ENCODE measurements at regions not wholly inside any gene's neighbourhood (a gene's known extent, or its start where the extent isn't known, plus 50 kb on each side); places are given as distances from the start of the nearest gene placed in this dataset.
"Not testable (repeated sequence)": the region's sequence is repeated elsewhere in the genome, so short reads cannot be mapped to it uniquely, and the experiment has no call there.

GRCh38 chr2:19101968-19102367 lies 256.5 kb downstream of the OSR1 start:
- Histone ChIP-seq H3K36me3 (no peaks in the 10 kb centered on the region), H3K9me3 (no peaks in the 10 kb centered on the region), H3K27ac (no peak overlapping the region), H3K4me3 (no peak overlapping the region), H3K4me1 (peaks cover 0 to 9% (median 0%) of the 10 kb centered on the region in 4 donors), H3K27me3 (no peaks in the 10 kb centered on the region)
- TF ChIP-seq, protein P1, sequence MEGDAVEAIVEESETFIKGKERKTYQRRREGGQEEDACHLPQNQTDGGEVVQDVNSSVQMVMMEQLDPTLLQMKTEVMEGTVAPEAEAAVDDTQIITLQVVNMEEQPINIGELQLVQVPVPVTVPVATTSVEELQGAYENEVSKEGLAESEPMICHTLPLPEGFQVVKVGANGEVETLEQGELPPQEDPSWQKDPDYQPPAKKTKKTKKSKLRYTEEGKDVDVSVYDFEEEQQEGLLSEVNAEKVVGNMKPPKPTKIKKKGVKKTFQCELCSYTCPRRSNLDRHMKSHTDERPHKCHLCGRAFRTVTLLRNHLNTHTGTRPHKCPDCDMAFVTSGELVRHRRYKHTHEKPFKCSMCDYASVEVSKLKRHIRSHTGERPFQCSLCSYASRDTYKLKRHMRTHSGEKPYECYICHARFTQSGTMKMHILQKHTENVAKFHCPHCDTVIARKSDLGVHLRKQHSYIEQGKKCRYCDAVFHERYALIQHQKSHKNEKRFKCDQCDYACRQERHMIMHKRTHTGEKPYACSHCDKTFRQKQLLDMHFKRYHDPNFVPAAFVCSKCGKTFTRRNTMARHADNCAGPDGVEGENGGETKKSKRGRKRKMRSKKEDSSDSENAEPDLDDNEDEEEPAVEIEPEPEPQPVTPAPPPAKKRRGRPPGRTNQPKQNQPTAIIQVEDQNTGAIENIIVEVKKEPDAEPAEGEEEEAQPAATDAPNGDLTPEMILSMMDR (IDR thresholded peaks at IDR 0.05), result no peak
- no peak for DNase-seq
- intact Hi-C loops (cut with DNase I; ENCODE audit: low total_unique reads), result no loop called here

DNA sequence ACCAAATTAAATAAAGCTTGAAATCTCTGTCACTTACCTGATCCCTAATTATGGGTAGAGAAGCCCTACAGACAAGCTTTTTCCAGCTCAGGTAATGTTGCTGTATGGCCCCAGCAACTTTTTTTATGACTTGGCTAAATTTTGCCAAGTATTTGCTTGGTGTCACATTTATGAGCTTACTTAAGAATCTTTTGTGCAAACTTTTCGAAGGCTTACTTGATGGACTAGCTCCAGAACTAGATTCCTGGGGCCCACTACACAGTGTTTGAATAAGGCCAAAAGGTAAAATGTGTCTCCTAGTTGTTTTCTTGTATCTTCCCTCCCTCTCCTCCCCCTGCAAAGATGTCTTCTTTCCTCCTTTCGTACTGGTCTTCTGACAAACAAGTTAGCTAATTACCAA lies 257.9 kb downstream of the OSR1 start:
- intact Hi-C loops (cut with DNase I; ENCODE audit: low total_unique reads), result no loop called here
- TF ChIP-seq, protein P1 (IDR thresholded peaks at IDR 0.05), result no peak
- Histone ChIP-seq H3K36me3 (no peaks in the 10 kb centered on the region), H3K9me3 (no peaks in the 10 kb centered on the region), H3K4me1 (peaks cover 0 to 9% (median 0%) of the 10 kb centered on the region in 4 donors), H3K27me3 (no peaks in the 10 kb centered on the region), H3K27ac (no peak overlapping the region), H3K4me3 (no peak overlapping the region)
- DNase-seq, result no peak

DNA sequence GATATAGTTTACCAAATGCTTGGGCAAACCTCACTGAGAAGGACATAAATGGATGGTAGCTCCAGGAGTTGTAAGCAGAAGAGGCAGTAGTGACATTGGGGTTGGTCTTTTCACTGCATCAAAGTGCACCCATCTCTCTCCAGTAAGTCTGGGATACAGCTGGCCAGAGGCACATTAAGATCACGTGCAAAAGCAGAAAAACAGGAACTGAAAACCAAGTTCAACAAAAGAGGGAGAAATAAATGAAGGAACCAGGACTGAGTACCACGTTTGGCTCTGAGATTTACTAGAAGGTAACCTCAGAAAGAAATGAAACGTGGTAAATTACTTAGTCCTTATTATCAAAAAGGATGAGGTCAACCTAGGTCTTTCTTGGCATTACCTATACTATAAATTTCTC lies 259.2 kb downstream of the OSR1 start:
- H3K36me3 ChIP-seq, result no peaks in the 10 kb centered on the region
- no peak overlapping the region for H3K4me3 ChIP-seq
- TF ChIP-seq, protein P1 (IDR thresholded peaks at IDR 0.05), result no peak
- H3K9me3 ChIP-seq, result no peaks in the 10 kb centered on the region
- no peaks in the 10 kb centered on the region for H3K27me3 ChIP-seq
- no peak for DNase-seq
- intact Hi-C loops (cut with DNase I; ENCODE audit: low total_unique reads), result no loop called here
- peaks cover 0 to 9% (median 0%) of the 10 kb centered on the region in 4 donors for H3K4me1 ChIP-seq
- no peak overlapping the region for H3K27ac ChIP-seq

GRCh38 chr2:19098467-19099160 lies 259.8 kb downstream of the OSR1 start:
- H3K9me3 ChIP-seq, result no peaks in the 10 kb centered on the region
- TF ChIP-seq, protein P1 (IDR thresholded peaks at IDR 0.05), result no peak
- intact Hi-C loops (cut with DNase I; ENCODE audit: low total_unique reads), result no loop called here
- no peaks in the 10 kb centered on the region for H3K27me3 ChIP-seq
- peaks cover 0 to 9% (median 0%) of the 10 kb centered on the region in 4 donors for H3K4me1 ChIP-seq
- H3K27ac ChIP-seq, result no peak overlapping the region
- no peak for DNase-seq
- H3K36me3 ChIP-seq, result no peaks in the 10 kb centered on the region
- no peak overlapping the region for H3K4me3 ChIP-seq

- DNase-seq; H3K27me3 ChIP-seq; H3K9me3 ChIP-seq; H3K4me1 ChIP-seq; H3K4me3 ChIP-seq; H3K27ac ChIP-seq; H3K36me3 ChIP-seq; intact Hi-C loops (cut with DNase I; ENCODE audit: low total_unique reads): not testable (repeated sequence)
Measured at GRCh38 chr2:19089476-19089875, 268.9 kb downstream of the OSR1 start.

DNA sequence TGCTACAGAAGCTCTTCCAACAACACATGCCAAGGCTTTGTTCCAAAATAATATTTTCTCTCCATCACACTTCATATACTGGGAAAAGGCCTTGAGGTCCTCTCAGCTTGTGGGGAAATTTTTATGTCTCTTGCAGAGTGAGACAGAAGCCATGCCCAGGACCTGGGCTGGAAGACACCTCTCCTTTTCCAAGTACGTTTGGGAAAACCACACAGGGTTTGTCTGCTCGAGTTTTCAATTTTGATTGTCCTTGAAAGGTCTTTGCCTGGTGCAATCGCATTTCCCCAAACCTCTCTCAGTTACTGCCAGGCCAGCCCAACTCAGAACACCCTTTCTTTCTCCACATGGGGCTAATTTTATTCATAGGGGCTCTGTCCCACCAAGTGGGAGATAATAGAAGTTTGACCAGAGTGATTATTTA lies 272.2 kb downstream of the OSR1 start:
- intact Hi-C loops (cut with DNase I; ENCODE audit: low total_unique reads), result no loop called here
- Histone ChIP-seq H3K4me1 (peaks cover 0 to 4% (median 2%) of the 10 kb centered on the region in 4 donors), H3K27ac (no peak overlapping the region), H3K36me3 (no peaks in the 10 kb centered on the region), H3K9me3 (no peaks in the 10 kb centered on the region), H3K4me3 (no peak overlapping the region), H3K27me3 (no peaks in the 10 kb centered on the region)
- no peak for DNase-seq
- TF ChIP-seq, protein P1 (IDR thresholded peaks at IDR 0.05), result no peak
